Natural killer cell (primary cell): ENCODE measurements at regions not wholly inside any gene's neighbourhood (a gene's known extent, or its start where the extent isn't known, plus 50 kb on each side); places are given as distances from the start of the nearest gene placed in this dataset.

Source experiments
- ATAC-seq, 3 donors: fragments of 150-1000 bp in 2 of 3; fragments of 200-7000 bp in 1 of 3; cut with Tn5 transposase; 1 replicate in 1 of 3; 2 replicates in 2 of 3; pipeline ENCODE4 v1.10.0; 2021; ENCODE audit warnings: mild to moderate bottlenecking in 2 of 3, moderate library complexity in 2 of 3
- DNase-seq, 2 donors: peaks; one replicate each; pipeline versions ENCODE4 v3.0.0 to v3.0.0-alpha.2; 2013 to 2021; ENCODE audit warnings: mixed read lengths in 1 of 2
- H3K27ac ChIP-seq: one replicate; pipeline ENCODE4 v1.5.1; 2013; ENCODE audit warnings: mild to moderate bottlenecking, low read length
- H3K27me3 ChIP-seq: one replicate; pipeline ENCODE4 v1.6.1; 2013; ENCODE audit warnings: low read length; ENCODE audit not compliant: control insufficient read depth, insufficient read depth
- H3K36me3 ChIP-seq: one replicate; pipeline ENCODE4 v1.6.1; 2013; ENCODE audit warnings: low read length; ENCODE audit not compliant: control insufficient read depth, insufficient read depth
- H3K4me1 ChIP-seq: one replicate; pipeline ENCODE4 v1.6.1; 2013; ENCODE audit warnings: low read length; ENCODE audit not compliant: control insufficient read depth, insufficient read depth
- H3K4me3 ChIP-seq: one replicate; pipeline ENCODE4 v1.5.1; 2013; ENCODE audit warnings: low read length
- H3K9me3 ChIP-seq: one replicate; pipeline ENCODE4 v1.6.1; 2013; ENCODE audit warnings: low read length; ENCODE audit not compliant: control insufficient read depth, insufficient read depth
- H3K27ac Mint-ChIP-seq, 2 donors: one replicate each; pipeline ENCODE4 v1.8.0; 2022; ENCODE audit warnings: mild to moderate bottlenecking in 2 of 2, mixed read lengths in 2 of 2, moderate library complexity in 1 of 2
- H3K27me3 Mint-ChIP-seq, 2 donors: one replicate each; pipeline ENCODE4 v1.8.0; 2022; ENCODE audit warnings: low read depth in 2 of 2, mixed read lengths in 2 of 2
- H3K36me3 Mint-ChIP-seq: one replicate; pipeline ENCODE4 v1.8.0; 2022; ENCODE audit warnings: mixed read lengths
- H3K4me1 Mint-ChIP-seq, 2 donors: one replicate each; pipeline ENCODE4 v1.8.0; 2022; ENCODE audit warnings: mixed read lengths in 2 of 2
- H3K4me3 Mint-ChIP-seq: one replicate; pipeline ENCODE4 v1.8.0; 2022; ENCODE audit warnings: mild to moderate bottlenecking, moderate library complexity, mixed read lengths
- H3K9me3 Mint-ChIP-seq, 2 donors: one replicate each; pipeline ENCODE4 v1.8.0; 2022; ENCODE audit warnings: mixed read lengths in 2 of 2
- WGBS: methylation state at CpG from one replicate; pipeline ENCODE4 v1.1.7; 2013; ENCODE audit warnings: missing lambda C conversion rate; ENCODE audit not compliant: insufficient coverage; 5-methylcytosine and 5-hydroxymethylcytosine counted together
- intact Hi-C: fragments of 100-400 bp; cut with micrococcal nuclease; formaldehyde crosslinking; loops from one replicate; pipeline ENCODE4 v1.14.2; 2022
- TF ChIP-seq, protein P1 (sequence below): fragments of 200-600 bp; IDR thresholded peaks from one replicate; pipeline ENCODE4 v1.8.0; 2022; ENCODE audit warnings: antibody characterized with exemption

DNA sequence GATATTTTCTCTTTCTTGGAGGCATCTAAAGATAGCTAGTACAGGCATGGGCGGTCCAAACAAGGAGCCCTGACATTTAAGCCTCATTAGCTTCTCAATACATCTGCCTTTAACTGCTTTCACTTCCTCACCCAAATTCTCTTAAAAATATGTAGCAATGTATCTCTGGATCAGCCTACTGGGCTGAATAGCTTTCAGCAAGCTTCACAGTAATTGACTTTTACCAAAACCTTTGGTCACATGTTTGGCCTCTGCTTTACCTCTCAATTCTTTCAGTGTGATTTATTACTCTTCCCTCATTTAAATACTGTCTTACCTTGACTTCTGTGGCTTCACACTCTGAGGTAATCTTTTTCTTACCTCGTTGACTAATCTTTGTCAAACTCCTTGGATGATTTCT is 1618.1 kb downstream of the GRIK2 start:
- intact Hi-C loops = no loop called here
- Mint-ChIP-seq H3K27ac (no peak overlapping the region), H3K9me3 (peaks cover 7 to 11% of the 10 kb centered on the region in 2 donors), H3K4me3 (no peak overlapping the region), H3K36me3 (peaks cover 10% of the 10 kb centered on the region), H3K4me1 (no peaks in the 10 kb centered on the region), H3K27me3 (no peaks in the 10 kb centered on the region)
- H3K27ac ChIP-seq = no peak overlapping the region
- H3K4me3 ChIP-seq = no peak overlapping the region
- TF ChIP-seq, protein P1, sequence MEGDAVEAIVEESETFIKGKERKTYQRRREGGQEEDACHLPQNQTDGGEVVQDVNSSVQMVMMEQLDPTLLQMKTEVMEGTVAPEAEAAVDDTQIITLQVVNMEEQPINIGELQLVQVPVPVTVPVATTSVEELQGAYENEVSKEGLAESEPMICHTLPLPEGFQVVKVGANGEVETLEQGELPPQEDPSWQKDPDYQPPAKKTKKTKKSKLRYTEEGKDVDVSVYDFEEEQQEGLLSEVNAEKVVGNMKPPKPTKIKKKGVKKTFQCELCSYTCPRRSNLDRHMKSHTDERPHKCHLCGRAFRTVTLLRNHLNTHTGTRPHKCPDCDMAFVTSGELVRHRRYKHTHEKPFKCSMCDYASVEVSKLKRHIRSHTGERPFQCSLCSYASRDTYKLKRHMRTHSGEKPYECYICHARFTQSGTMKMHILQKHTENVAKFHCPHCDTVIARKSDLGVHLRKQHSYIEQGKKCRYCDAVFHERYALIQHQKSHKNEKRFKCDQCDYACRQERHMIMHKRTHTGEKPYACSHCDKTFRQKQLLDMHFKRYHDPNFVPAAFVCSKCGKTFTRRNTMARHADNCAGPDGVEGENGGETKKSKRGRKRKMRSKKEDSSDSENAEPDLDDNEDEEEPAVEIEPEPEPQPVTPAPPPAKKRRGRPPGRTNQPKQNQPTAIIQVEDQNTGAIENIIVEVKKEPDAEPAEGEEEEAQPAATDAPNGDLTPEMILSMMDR = no peak
- DNase-seq (no peak), ATAC-seq (no peak)
- H3K27me3 ChIP-seq = no peaks in the 10 kb centered on the region
- WGBS = 69% methylated on average over 2 of the region's 2 CpGs
- no peaks in the 10 kb centered on the region for H3K9me3 ChIP-seq
- H3K4me1 ChIP-seq = no peaks in the 10 kb centered on the region
- H3K36me3 ChIP-seq = no peaks in the 10 kb centered on the region

DNA sequence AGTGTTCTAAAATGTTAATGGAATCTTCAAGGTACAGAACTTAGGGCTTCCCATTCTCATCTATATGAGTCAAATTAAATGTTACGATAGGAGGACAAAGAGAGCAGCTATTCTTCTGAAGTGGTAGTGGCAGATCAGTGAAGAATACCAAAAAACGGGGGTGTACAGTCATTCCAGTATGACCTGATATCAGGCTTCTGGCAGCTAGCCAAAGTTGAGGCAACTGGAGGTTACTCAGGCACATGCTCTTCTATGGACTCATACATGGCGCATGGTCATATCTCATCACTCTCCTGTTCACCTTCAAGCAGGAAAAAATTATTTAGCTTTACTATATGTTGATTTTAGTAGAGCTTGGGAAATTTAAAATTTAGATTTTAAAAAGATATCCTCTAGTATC is 1608.8 kb downstream of the GRIK2 start:
- intact Hi-C loops = no loop called here
- H3K4me1 Mint-ChIP-seq = no peaks in the 10 kb centered on the region
- no peak overlapping the region for H3K4me3 Mint-ChIP-seq
- peaks cover 41% of the 10 kb centered on the region for H3K36me3 Mint-ChIP-seq
- Histone ChIP-seq H3K36me3 (no peaks in the 10 kb centered on the region), H3K4me1 (no peaks in the 10 kb centered on the region), H3K27me3 (no peaks in the 10 kb centered on the region), H3K9me3 (peaks cover 2% of the 10 kb centered on the region), H3K27ac (no peak overlapping the region), H3K4me3 (no peak overlapping the region)
- WGBS = 51% methylated on average over 2 of the region's 3 CpGs
- DNase-seq (no peak), ATAC-seq (no peak)
- TF ChIP-seq, protein P1 = no peak
- H3K27me3 Mint-ChIP-seq = no peaks in the 10 kb centered on the region
- peaks cover 16 to 20% of the 10 kb centered on the region in 2 donors for H3K9me3 Mint-ChIP-seq
- no peak overlapping the region for H3K27ac Mint-ChIP-seq

DNA sequence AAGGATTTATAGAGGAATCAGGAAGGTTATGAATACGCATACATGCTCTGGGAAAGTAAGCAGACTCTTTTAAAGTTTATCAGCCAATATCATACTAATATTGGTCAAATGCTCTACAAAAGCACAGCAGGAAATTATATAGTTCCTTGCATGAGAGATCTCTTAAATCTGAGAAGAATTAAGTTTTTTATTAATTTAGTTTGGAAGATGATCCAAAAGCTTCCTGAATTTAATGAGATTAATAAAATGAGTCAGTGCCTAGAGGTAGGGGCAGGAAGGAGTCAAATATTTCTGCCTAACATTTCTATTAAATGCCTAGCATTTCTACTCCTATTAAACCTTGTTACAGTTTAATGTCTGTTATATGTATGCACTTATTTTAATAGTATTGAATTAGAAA is 1608.2 kb downstream of the GRIK2 start:
- intact Hi-C loops = no loop called here
- peaks cover 35% of the 10 kb centered on the region for H3K36me3 Mint-ChIP-seq
- peaks cover 2% of the 10 kb centered on the region for H3K9me3 ChIP-seq
- DNase-seq (no peak), ATAC-seq (no peak)
- no peaks in the 10 kb centered on the region for H3K27me3 Mint-ChIP-seq
- no peak overlapping the region for H3K27ac Mint-ChIP-seq
- H3K4me3 ChIP-seq = no peak overlapping the region
- H3K4me1 Mint-ChIP-seq = no peaks in the 10 kb centered on the region
- no peaks in the 10 kb centered on the region for H3K27me3 ChIP-seq
- TF ChIP-seq, protein P1 = no peak
- no peak overlapping the region for H3K27ac ChIP-seq
- no CpG with 5 or more reads among the region's 1 CpG for WGBS
- H3K9me3 Mint-ChIP-seq = peaks cover 15 to 20% of the 10 kb centered on the region in 2 donors
- H3K4me1 ChIP-seq = no peaks in the 10 kb centered on the region
- H3K36me3 ChIP-seq = no peaks in the 10 kb centered on the region
- H3K4me3 Mint-ChIP-seq = no peak overlapping the region

DNA sequence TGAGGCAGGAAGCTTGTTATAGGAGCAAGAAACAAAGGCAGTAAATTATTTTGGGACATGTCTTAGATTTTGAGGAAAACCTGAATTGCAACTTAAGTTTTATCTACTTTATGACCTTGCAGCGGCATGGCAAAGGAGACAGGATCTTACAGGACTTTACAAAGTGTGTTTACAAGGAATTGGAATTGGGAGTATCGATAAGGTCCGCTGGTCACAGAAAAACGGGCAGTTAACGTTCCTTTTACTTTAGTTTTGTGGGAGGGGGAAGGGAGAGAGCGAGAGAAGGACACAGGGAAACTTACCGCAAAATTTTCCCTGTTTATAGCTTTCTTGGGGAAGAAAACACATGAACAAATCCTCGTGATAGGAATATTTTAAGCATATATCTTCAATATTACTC is 1607.2 kb downstream of the GRIK2 start:
- no peaks in the 10 kb centered on the region for H3K27me3 Mint-ChIP-seq
- H3K4me3 ChIP-seq = no peak overlapping the region
- H3K27ac ChIP-seq = no peak overlapping the region
- no peaks in the 10 kb centered on the region for H3K4me1 ChIP-seq
- TF ChIP-seq, protein P1 = no peak
- H3K27me3 ChIP-seq = no peaks in the 10 kb centered on the region
- no peak overlapping the region for H3K4me3 Mint-ChIP-seq
- peaks cover 2% of the 10 kb centered on the region for H3K9me3 ChIP-seq
- ATAC-seq (no peak), DNase-seq (no peak)
- intact Hi-C loops = no loop called here
- H3K36me3 Mint-ChIP-seq = peaks cover 25% of the 10 kb centered on the region
- H3K27ac Mint-ChIP-seq = no peak overlapping the region
- 43% methylated on average over 8 of the region's 8 CpGs for WGBS
- no peaks in the 10 kb centered on the region for H3K4me1 Mint-ChIP-seq
- H3K36me3 ChIP-seq = no peaks in the 10 kb centered on the region
- peaks cover 12 to 18% of the 10 kb centered on the region in 2 donors for H3K9me3 Mint-ChIP-seq
